K562 (cell line): ENCODE measurements at regions not wholly inside any gene's neighbourhood (a gene's known extent, or its start where the extent isn't known, plus 50 kb on each side); places are given as distances from the start of the nearest gene placed in this dataset.

ENCODE experiments used
- ATAC-seq: fragments of 200-7000 bp; cut with Tn5 transposase; 3 replicates; pipeline ENCODE4 v1.9.1; 2020; ENCODE audit warnings: moderate library complexity
- BruUV-seq: library from RNA; stranded (reverse); fragments of 400-500 nt; replicated peaks from 2 replicates; lab custom pipeline; 2021; lab: Mats Ljungman, UMichigan
- CTCF ChIA-PET: fragments of 300-600 bp; formaldehyde crosslinking; extraction: SDS; loops from one replicate; lab custom pipeline; 2021; ENCODE audit warnings: low intra/inter-chr PET ratio; lab: Yijun Ruan, JAX
- POLR2A ChIA-PET: fragments of 300-600, 350-650 bp; sonication (Branson Sonifier 250); formaldehyde crosslinking; extraction: SDS; loops from one replicate; lab custom pipeline; 2021; ENCODE audit warnings: antibody characterized with exemption, inconsistent platforms; lab: Yijun Ruan, JAX
- DNase-seq, 4 experiments: peaks; one replicate each; pipeline versions ENCODE4 v3.0.0 to v3.0.0-alpha.2; 2011 to 2018; ENCODE audit warnings: low spot score in 3 of 4, mixed read lengths in 3 of 4; ENCODE audit errors: extremely low read depth in 1 of 4
- FAIRE-seq: peaks from 2 replicates; lab custom pipeline; 2011; peaks lifted over from hg19 to GRCh38; lab: Jason Lieb, UNC
- H2AFZ ChIP-seq: 2 replicates; pipeline ENCODE4 v1.6.0; 2011; ENCODE audit warnings: low read depth, low read length, control low read depth, inconsistent platforms
- H3K27ac ChIP-seq: fragments of 200-600 bp; 3 replicates; pipeline ENCODE4 v1.8.0; 2011; ENCODE audit warnings: low read depth, mild to moderate bottlenecking, control low read depth, inconsistent platforms, low read length, moderate library complexity, mixed read lengths; ENCODE audit errors: extremely low read depth
- H3K27me3 ChIP-seq, 2 experiments: fragments of 300-600 bp in 1 of 2; 2 replicates in 1 of 2; 3 replicates in 1 of 2; pipeline versions ENCODE4 v1.6.0 to v1.8.0; 2011; ENCODE audit warnings: inconsistent platforms in 2 of 2, low read length in 2 of 2, mild to moderate bottlenecking in 1 of 2, mixed read lengths in 1 of 2, moderate library complexity in 1 of 2; ENCODE audit not compliant: control insufficient read depth in 2 of 2, insufficient read depth in 2 of 2
- H3K36me3 ChIP-seq: fragments of 300-600 bp; 3 replicates; pipeline ENCODE4 v1.8.0; 2011; ENCODE audit warnings: mild to moderate bottlenecking, low read length, inconsistent platforms; ENCODE audit not compliant: control insufficient read depth, insufficient read depth
- H3K4me1 ChIP-seq, 2 experiments: fragments of 200-600 bp in 1 of 2; replicated peaks in 1 of 2; 2 replicates in 1 of 2; 3 replicates in 1 of 2; pipeline versions ENCODE4 v1.5.1 to v1.8.0; 2011; ENCODE audit warnings: inconsistent platforms in 2 of 2, low read length in 2 of 2, mild to moderate bottlenecking in 1 of 2, mixed read lengths in 1 of 2, moderate library complexity in 1 of 2; ENCODE audit not compliant: control insufficient read depth in 2 of 2, insufficient read depth in 2 of 2
- H3K4me2 ChIP-seq: 2 replicates; pipeline ENCODE4 v1.6.1; 2011; ENCODE audit warnings: low read length, control low read depth, inconsistent platforms, mixed read lengths; ENCODE audit not compliant: insufficient read depth
- H3K4me3 ChIP-seq: fragments of 200-600 bp; sonication (generic), shearing (Covaris generic); 2 replicates; pipeline ENCODE4 v1.5.1; 2016; ENCODE audit warnings: control low read depth, inconsistent platforms
- H3K79me2 ChIP-seq: fragments of 200-600 bp; 3 replicates; pipeline ENCODE4 v1.8.0; 2011; ENCODE audit warnings: low read length, inconsistent platforms; ENCODE audit not compliant: control insufficient read depth, insufficient read depth
- H3K9ac ChIP-seq, 2 experiments: 2 replicates each; pipeline versions ENCODE4 v1.6.0 to v1.6.1; 2011; ENCODE audit warnings: low read depth in 2 of 2, low read length in 2 of 2, control low read depth in 1 of 2, inconsistent platforms in 1 of 2, mild to moderate bottlenecking in 1 of 2, mixed read lengths in 1 of 2; ENCODE audit not compliant: insufficient read depth in 1 of 2
- H3K9me1 ChIP-seq: one replicate; pipeline ENCODE4 v1.6.0; 2011; ENCODE audit warnings: inconsistent platforms, mild to moderate bottlenecking, low read length, moderate library complexity; ENCODE audit not compliant: control insufficient read depth, insufficient read depth
- H3K9me3 ChIP-seq: replicated peaks from 2 replicates; pipeline ENCODE4 v1.5.1; 2011; ENCODE audit warnings: low read depth, low read length, inconsistent platforms; ENCODE audit not compliant: control insufficient read depth, insufficient read depth
- H4K20me1 ChIP-seq: replicated peaks from 2 replicates; pipeline ENCODE4 v1.6.1; 2011; ENCODE audit warnings: low read length, inconsistent platforms, mixed read lengths; ENCODE audit not compliant: control insufficient read depth, insufficient read depth
- FOSL1 ChIP-seq: fragments of 200-800 bp; sonication (Bioruptor generic); conservative IDR thresholded peaks from 2 replicates; pipeline ENCODE4 v1.6.1; 2016; ENCODE audit warnings: missing genetic modification characterization, missing compliant biosample characterization
- SAP30 ChIP-seq: fragments of 200-600 bp; sonication (generic); IDR thresholded peaks from 2 replicates; pipeline ENCODE4 v1.6.1; 2012; ENCODE audit warnings: borderline replicate concordance, low read depth, mild to moderate bottlenecking, moderate library complexity, low read length, control low read depth, inconsistent platforms; ENCODE audit not compliant: insufficient read depth, poor library complexity, severe bottlenecking
- WGBS: fragments of 100-300 bp; shearing (Covaris generic); methylation state at CpG from one replicate; pipeline ENCODE4 v1.1.6; 2016; ENCODE audit warnings: low coverage, mixed read lengths; ENCODE audit not compliant: insufficient coverage; ENCODE audit errors: missing lambda C conversion rate; 5-methylcytosine and 5-hydroxymethylcytosine counted together
- in situ Hi-C: fragments of 300-500 bp; cut with MboI; formaldehyde crosslinking; loops from 4 replicates; pipeline ENCODE4 v1.15.0; 2018; ENCODE audit warnings: inconsistent platforms, mixed read lengths
- intact Hi-C: fragments of 100-400 bp; cut with micrococcal nuclease; formaldehyde crosslinking; loops from 2 replicates; pipeline ENCODE4 v1.14.2; 2022
- TF ChIP-seq, protein P1 (sequence below): fragments of 250-450 bp; sonication (Bioruptor Pico); IDR thresholded peaks from 2 replicates; pipeline ENCODE4 v1.4.0; 2020; ENCODE audit warnings: mild to moderate bottlenecking, moderate library complexity

- TF ChIP-seq, protein P1, sequence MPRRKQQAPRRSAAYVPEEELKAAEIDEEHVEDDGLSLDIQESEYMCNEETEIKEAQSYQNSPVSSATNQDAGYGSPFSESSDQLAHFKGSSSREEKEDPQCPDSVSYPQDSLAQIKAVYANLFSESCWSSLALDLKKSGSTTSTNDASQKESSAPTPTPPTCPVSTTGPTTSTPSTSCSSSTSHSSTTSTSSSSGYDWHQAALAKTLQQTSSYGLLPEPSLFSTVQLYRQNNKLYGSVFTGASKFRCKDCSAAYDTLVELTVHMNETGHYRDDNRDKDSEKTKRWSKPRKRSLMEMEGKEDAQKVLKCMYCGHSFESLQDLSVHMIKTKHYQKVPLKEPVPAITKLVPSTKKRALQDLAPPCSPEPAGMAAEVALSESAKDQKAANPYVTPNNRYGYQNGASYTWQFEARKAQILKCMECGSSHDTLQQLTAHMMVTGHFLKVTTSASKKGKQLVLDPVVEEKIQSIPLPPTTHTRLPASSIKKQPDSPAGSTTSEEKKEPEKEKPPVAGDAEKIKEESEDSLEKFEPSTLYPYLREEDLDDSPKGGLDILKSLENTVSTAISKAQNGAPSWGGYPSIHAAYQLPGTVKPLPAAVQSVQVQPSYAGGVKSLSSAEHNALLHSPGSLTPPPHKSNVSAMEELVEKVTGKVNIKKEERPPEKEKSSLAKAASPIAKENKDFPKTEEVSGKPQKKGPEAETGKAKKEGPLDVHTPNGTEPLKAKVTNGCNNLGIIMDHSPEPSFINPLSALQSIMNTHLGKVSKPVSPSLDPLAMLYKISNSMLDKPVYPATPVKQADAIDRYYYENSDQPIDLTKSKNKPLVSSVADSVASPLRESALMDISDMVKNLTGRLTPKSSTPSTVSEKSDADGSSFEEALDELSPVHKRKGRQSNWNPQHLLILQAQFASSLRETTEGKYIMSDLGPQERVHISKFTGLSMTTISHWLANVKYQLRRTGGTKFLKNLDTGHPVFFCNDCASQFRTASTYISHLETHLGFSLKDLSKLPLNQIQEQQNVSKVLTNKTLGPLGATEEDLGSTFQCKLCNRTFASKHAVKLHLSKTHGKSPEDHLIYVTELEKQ (CRISPR knock-in tag): no peak
These were observed 251.7 kb upstream of the TYRP1 start (continued) for GRCh38 chr9:12441506-12441905.

- H3K4me3 ChIP-seq: no peak overlapping the region
- 0% methylated on average over 1 of the region's 1 CpG for WGBS
- H3K27me3 ChIP-seq: no peaks in the 10 kb centered on the region
- H3K4me2 ChIP-seq: no peak overlapping the region
- intact Hi-C loops (no loop called here), in situ Hi-C loops (no loop called here)
- ChIA-PET POLR2A (no interaction called here), CTCF (no interaction called here)
- no peaks in the 10 kb centered on the region for H3K9me3 ChIP-seq
- no peak for TF ChIP-seq FOSL1 (tag)
- TF ChIP-seq SAP30: no peak
- BruUV-seq: no TSS peak
- no peak overlapping the region for H2AFZ ChIP-seq
- no peaks in the 10 kb centered on the region for H4K20me1 ChIP-seq
- no peak for DNase-seq
- no peaks in the 10 kb centered on the region for H3K9me1 ChIP-seq
- H3K79me2 ChIP-seq: no peaks in the 10 kb centered on the region
- no peak overlapping the region for H3K27ac ChIP-seq
- no peak for FAIRE-seq
- no peak overlapping the region for H3K9ac ChIP-seq
- no peaks in the 10 kb centered on the region for H3K4me1 ChIP-seq
- ATAC-seq: no peak
- H3K36me3 ChIP-seq: no peaks in the 10 kb centered on the region
These were observed 244.9 kb upstream of the TYRP1 start for GRCh38 chr9:12448246-12448645.
